Epithelial cell of esophagus (primary cell): ENCODE measurements at regions not wholly inside any gene's neighbourhood (a gene's known extent, or its start where the extent isn't known, plus 50 kb on each side); places are given as distances from the start of the nearest gene placed in this dataset.

Source experiments
- DNase-seq: peaks from one replicate; pipeline ENCODE4 v3.0.0; 2010; ENCODE audit warnings: low read depth
- H3K4me3 ChIP-seq: 2 replicates; pipeline ENCODE4 v1.5.1; 2011; ENCODE audit warnings: mild to moderate bottlenecking, low read length, control low read depth
- CTCF ChIP-seq: IDR thresholded peaks from 2 replicates; pipeline ENCODE4 v1.5.1; 2011; ENCODE audit warnings: low read depth, mild to moderate bottlenecking, low read length, control low read depth, inconsistent platforms; ENCODE audit not compliant: insufficient read depth; ENCODE audit errors: missing control alignments

GRCh38 chr15:94075349-94075748, 156.0 kb upstream of the MCTP2 start:
- TF ChIP-seq CTCF, result no peak
- DNase-seq, result no peak
- H3K4me3 ChIP-seq, result no peak overlapping the region

- TF ChIP-seq CTCF, result peak; percentile 22
- DNase-seq, result peak; percentile 55
- H3K4me3 ChIP-seq, result no peak overlapping the region
Measured at GRCh38 chr15:94070356-94071295, 160.7 kb upstream of the MCTP2 start.

GRCh38 chr15:94069844-94070243, 161.5 kb upstream of the MCTP2 start:
- no peak for DNase-seq
- no peak for TF ChIP-seq CTCF
- H3K4me3 ChIP-seq, result no peak overlapping the region

- H3K4me3 ChIP-seq, result no peak overlapping the region
- no peak for TF ChIP-seq CTCF
- DNase-seq, result no peak
Measured at GRCh38 chr15:94066811-94067210, 164.6 kb upstream of the MCTP2 start.

- DNase-seq, result peak; percentile 35
- H3K4me3 ChIP-seq, result no peak overlapping the region
- TF ChIP-seq CTCF, result no peak
Measured at GRCh38 chr15:94066046-94066445, 165.3 kb upstream of the MCTP2 start.

- no peak for TF ChIP-seq CTCF
- peak; percentile 73 for DNase-seq
Measured at GRCh38 chr15:94064676-94065313, 166.6 kb upstream of the MCTP2 start.

More at GRCh38 chr15:94064676-94065313, 166.6 kb upstream of the MCTP2 start:
- H3K4me3 ChIP-seq, result no peak overlapping the region
